ENCODE measurements at regions not wholly inside any gene's neighbourhood (a gene's known extent, or its start where the extent isn't known, plus 50 kb on each side); places are given as distances from the start of the nearest gene placed in this dataset.

DNA sequence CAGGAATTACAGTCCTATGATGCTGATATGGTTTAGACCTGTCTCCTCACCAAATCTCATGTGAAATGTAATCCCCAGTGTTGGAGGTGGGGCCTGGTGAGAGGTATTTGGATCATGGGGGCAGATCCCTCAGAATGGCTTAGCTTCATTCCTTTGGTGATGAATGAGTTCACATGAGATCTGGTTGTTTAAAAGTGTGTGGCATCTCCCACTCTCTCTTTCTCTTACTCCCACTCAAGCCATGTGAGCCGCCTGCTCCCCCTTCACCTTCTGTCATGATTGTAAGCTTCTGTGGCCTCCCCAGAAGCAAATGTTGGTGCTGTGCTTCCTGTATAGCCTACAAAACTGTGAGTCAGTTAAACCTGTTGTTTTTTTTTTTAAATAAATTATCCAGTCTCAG, 89.4 kb upstream of the ARHGAP5 start:
- Mint-ChIP-seq H3K9me3 (peaks cover 9% of the 10 kb centered on the region), H3K27ac (no peak overlapping the region), H3K36me3 (ENCODE audit: low read depth) (no peaks in the 10 kb centered on the region), H3K4me1 (ENCODE audit: low read depth) (no peaks in the 10 kb centered on the region), H3K27me3 (ENCODE audit: low read depth) (peaks cover 8% of the 10 kb centered on the region), H3K4me3 (no peak overlapping the region)
- DNase-seq (ENCODE audit: low spot score): no peak

DNA sequence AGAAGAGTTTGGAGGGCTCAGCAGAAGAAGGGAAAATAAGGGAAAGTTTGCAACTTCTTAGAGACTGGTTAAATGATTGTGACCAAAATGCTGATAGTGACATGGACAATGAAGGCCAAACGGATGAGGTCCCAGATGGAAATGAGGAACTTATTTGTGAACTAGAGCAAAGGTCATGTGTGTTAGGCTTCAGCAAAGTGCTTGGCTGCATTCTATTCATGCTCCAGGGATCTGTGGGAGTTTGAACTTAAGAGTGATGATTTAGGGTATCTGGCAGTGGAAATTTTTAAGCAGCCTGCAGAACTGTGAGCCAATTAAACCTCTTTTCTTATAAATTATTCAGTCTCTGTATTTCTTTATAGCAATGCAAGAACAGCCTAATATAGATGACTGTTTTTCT, 88.9 kb upstream of the ARHGAP5 start:
- H3K4me1 Mint-ChIP-seq (ENCODE audit: low read depth): no peaks in the 10 kb centered on the region
- H3K4me3 Mint-ChIP-seq: no peak overlapping the region
- no peak for DNase-seq (ENCODE audit: low spot score)
- no peak overlapping the region for H3K27ac Mint-ChIP-seq
- H3K9me3 Mint-ChIP-seq: peaks cover 4% of the 10 kb centered on the region
- no peaks in the 10 kb centered on the region for H3K36me3 Mint-ChIP-seq (ENCODE audit: low read depth)
- H3K27me3 Mint-ChIP-seq (ENCODE audit: low read depth): peaks cover 8% of the 10 kb centered on the region

DNA sequence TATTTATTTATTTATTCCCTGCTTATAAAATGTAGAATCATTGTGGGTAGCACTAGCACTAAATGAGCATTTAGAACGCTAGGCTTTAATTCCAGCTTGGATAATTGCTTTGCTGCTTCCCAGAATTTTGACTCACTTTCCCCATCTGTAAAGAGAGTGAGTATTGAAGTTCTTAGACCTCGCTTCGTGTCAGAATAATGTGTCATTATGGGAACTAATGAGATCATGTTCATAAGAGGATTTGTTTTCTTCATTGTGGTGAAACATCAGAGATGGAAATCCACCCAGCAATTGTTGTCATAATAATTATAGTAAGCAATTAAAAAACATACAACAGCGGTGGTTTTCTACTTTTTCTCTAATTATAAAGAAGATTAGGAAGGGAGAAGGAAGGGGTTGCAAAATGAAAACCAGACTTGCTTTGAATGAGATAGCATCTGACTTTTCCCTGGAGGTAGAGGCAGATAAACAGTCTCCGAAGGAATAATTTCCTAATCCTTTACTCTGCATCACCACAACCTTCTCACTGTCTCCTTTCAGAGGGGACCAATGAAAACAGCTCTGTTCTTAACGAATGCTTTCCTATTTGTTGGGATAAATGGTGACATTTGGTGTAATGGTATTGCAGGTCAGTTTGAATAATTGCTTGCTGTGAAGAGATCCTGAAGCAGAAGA, 86.8 kb upstream of the ARHGAP5 start:
- Mint-ChIP-seq H3K4me3 (no peak overlapping the region), H3K27me3 (ENCODE audit: low read depth) (peaks cover 8% of the 10 kb centered on the region), H3K27ac (no peak overlapping the region), H3K36me3 (ENCODE audit: low read depth) (no peaks in the 10 kb centered on the region), H3K4me1 (ENCODE audit: low read depth) (no peaks in the 10 kb centered on the region), H3K9me3 (peaks cover 4% of the 10 kb centered on the region)
- no peak for DNase-seq (ENCODE audit: low spot score)

DNA sequence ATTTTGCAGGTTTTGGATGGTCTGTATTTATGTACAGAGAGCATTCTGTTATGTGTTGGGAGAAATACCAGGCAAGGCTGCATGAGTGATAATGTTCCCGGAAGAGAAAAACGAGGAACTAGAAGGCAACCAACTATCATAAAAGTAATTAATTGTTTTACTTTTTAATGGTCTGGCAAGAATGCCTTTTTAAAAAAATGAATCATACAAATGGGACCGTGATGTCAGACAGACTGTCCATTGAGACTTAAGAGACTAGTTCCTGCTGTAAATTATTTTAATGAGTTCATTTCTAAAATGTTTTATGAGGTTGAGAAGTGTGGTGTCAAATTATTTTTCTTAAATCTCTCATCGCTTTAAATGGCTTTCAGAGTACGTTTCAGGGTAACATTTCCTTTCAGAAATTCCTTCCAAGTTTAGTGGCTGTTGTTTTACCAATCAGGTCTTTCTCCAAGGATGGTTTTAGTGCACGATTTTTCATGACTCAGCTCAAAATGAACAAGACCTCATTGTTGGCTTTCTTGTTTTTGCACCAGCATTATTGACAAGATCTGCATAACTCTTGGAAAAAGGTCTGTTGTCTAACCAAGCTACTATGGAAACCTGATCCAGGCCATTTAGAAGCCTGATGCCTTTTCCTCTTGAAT, 86.1 kb upstream of the ARHGAP5 start:
- H3K27ac Mint-ChIP-seq: no peak overlapping the region
- H3K9me3 Mint-ChIP-seq: no peaks in the 10 kb centered on the region
- peaks cover 8% of the 10 kb centered on the region for H3K27me3 Mint-ChIP-seq (ENCODE audit: low read depth)
- DNase-seq (ENCODE audit: low spot score): no peak
- no peaks in the 10 kb centered on the region for H3K4me1 Mint-ChIP-seq (ENCODE audit: low read depth)
- H3K4me3 Mint-ChIP-seq: no peak overlapping the region
- no peaks in the 10 kb centered on the region for H3K36me3 Mint-ChIP-seq (ENCODE audit: low read depth)

DNA sequence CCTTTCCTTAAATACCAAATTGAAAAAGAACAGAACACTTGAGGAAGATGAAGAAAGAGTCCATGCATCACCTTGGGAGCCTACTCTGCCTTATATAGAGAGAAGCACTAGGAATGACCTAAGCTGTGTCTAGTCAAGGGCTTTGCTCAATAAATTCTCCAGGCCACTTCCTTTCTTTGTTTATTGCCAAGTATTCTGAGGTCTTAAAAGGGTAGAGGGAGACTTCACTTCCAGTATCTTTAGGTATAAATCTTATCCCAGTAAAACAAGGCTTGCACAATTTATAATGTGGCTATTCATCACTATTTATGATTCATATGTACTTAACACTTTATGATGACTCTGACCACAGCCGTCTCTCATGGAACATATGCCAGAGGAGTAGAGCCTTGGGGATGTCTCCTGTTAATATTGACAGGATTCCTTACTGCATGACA, 85.1 kb upstream of the ARHGAP5 start:
- H3K4me1 Mint-ChIP-seq (ENCODE audit: low read depth): no peaks in the 10 kb centered on the region
- no peak for DNase-seq (ENCODE audit: low spot score)

DNA sequence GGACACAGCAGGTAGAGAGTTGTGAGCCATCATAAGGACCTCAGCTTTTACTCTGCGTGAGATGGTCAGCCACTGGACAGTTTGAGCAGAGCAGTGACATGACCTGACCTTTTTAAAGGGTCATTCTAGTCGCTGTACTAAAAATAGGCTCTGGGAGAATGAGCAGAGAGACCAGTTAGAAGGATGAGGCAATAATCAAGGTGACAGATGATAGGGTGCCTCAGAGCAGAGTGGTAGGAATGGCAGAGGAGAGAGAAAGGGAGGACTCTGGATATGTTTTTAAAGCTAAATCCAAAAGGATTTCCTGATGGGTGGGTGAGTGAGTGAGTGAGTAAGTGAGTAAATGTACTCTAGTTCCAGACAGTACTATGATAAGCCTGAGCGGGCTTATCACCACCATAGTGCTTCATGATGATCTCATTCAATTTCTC, 83.6 kb upstream of the ARHGAP5 start:
- Mint-ChIP-seq H3K36me3 (ENCODE audit: low read depth) (no peaks in the 10 kb centered on the region), H3K9me3 (no peaks in the 10 kb centered on the region), H3K27ac (no peak overlapping the region), H3K4me1 (ENCODE audit: low read depth) (no peaks in the 10 kb centered on the region), H3K4me3 (no peak overlapping the region), H3K27me3 (ENCODE audit: low read depth) (peaks cover 5% of the 10 kb centered on the region)
- no peak for DNase-seq (ENCODE audit: low spot score)

More for the DNA sequence above, 85.1 kb upstream of the ARHGAP5 start:
- Mint-ChIP-seq H3K27me3 (ENCODE audit: low read depth) (peaks cover 8% of the 10 kb centered on the region), H3K36me3 (ENCODE audit: low read depth) (no peaks in the 10 kb centered on the region), H3K27ac (no peak overlapping the region), H3K4me3 (no peak overlapping the region), H3K9me3 (no peaks in the 10 kb centered on the region)

DNA sequence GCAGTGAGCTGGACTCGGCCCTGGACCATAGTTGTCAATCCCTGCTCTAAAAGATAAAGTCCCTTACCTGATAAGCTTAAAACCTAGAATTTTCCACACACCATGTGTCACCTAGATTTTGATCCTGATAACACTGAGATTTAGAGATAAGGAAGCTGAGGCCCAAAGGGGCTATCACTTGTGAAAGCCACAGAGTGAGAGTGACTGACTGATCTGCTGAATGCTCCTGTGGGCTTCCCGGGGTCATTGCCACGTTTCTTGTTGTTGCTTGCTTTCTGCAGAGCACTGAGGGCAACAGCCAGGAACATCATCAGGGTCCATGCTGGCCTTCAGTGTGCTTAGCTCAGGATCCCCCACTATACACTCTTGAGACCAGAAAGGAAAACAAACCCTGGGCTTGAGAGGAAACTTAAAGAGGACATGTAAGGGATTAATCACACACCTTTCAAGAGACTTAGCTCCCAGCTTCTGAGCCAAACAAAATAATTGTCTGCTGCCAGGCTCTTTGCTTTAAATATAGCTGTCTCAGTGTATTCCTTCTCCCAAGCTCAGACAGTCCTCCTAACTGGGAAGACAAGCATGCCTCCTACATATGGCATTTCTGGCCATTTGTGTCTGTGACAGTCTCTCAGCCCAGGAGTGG, 82.6 kb upstream of the ARHGAP5 start:
- H3K4me3 Mint-ChIP-seq: no peak overlapping the region
- H3K36me3 Mint-ChIP-seq (ENCODE audit: low read depth): no peaks in the 10 kb centered on the region
- H3K9me3 Mint-ChIP-seq: no peaks in the 10 kb centered on the region
- no peaks in the 10 kb centered on the region for H3K4me1 Mint-ChIP-seq (ENCODE audit: low read depth)
- DNase-seq (ENCODE audit: low spot score): no peak
- H3K27ac Mint-ChIP-seq: no peak overlapping the region
- H3K27me3 Mint-ChIP-seq (ENCODE audit: low read depth): peaks cover 5% of the 10 kb centered on the region

DNA sequence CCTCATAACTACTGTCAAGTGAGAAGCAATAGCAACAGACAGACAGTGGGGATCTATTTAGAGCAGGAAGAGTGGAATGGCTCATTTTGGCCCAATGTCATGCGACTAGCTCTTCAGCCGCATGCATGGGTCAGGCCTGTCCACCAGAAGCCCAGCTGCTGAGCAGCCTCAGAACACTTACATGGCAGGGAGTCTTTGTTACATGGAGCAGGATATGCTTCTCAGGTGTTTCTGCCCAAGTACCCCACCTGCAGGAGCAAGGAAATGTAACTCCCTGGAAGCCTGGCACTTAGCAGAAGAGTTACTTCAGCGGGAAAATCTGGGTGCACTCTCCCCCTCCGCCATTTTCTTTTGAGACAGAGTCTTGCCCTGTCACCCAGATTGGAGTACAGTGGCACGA, 73.5 kb upstream of the ARHGAP5 start:
- no peak overlapping the region for H3K27ac Mint-ChIP-seq
- H3K27me3 Mint-ChIP-seq (ENCODE audit: low read depth): peaks cover 4% of the 10 kb centered on the region
- H3K4me1 Mint-ChIP-seq (ENCODE audit: low read depth): no peaks in the 10 kb centered on the region

DNA sequence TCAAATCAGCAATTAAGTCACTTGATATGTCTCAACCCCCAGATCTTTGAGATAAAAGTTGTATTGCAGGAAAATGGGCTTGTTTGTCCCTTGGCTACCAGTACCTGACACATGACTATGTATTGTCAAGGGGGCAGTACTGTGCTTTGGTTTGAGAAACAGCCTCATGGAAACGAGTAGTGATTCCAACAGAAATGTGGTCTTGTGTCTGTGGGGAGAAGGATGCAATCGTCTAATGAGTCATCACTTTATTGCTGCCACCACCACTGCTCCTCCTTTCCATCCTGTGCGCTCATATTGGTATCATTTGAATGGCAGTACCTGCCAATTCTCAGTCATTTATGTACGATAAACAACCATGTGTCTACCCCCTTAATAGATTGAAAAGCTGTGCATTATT, 72.8 kb upstream of the ARHGAP5 start:
- Mint-ChIP-seq H3K4me1 (ENCODE audit: low read depth) (no peaks in the 10 kb centered on the region), H3K36me3 (ENCODE audit: low read depth) (no peaks in the 10 kb centered on the region), H3K27ac (no peak overlapping the region), H3K27me3 (ENCODE audit: low read depth) (peaks cover 4% of the 10 kb centered on the region), H3K4me3 (no peak overlapping the region), H3K9me3 (no peaks in the 10 kb centered on the region)
- no peak for DNase-seq (ENCODE audit: low spot score)

More for the DNA sequence above, 73.5 kb upstream of the ARHGAP5 start:
- Mint-ChIP-seq H3K36me3 (ENCODE audit: low read depth) (no peaks in the 10 kb centered on the region), H3K4me3 (no peak overlapping the region), H3K9me3 (no peaks in the 10 kb centered on the region)
- DNase-seq (ENCODE audit: low spot score): no peak

DNA sequence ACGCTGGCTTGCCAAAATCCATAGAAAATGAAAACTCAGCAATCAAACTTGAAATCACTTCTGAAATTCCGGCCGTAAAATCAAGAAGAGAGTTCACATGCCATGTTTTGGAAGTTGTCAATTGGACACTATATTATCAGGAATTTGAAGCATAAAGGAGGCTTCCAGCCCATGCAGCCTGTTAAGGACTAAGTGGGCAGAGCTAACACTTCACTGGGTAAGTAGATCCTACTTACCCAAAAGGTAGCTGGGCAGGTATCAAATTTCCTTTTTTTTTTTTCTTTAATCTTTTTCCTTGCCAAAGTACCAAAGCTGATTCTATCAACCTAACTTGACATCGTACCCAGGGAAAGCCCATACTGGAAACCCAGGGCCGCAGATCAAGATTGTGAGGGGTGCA, 71.5 kb upstream of the ARHGAP5 start:
- Mint-ChIP-seq H3K27me3 (ENCODE audit: low read depth) (no peaks in the 10 kb centered on the region), H3K27ac (no peak overlapping the region), H3K9me3 (no peaks in the 10 kb centered on the region), H3K4me1 (ENCODE audit: low read depth) (no peaks in the 10 kb centered on the region), H3K4me3 (no peak overlapping the region), H3K36me3 (ENCODE audit: low read depth) (no peaks in the 10 kb centered on the region)
- DNase-seq (ENCODE audit: low spot score): no peak

DNA sequence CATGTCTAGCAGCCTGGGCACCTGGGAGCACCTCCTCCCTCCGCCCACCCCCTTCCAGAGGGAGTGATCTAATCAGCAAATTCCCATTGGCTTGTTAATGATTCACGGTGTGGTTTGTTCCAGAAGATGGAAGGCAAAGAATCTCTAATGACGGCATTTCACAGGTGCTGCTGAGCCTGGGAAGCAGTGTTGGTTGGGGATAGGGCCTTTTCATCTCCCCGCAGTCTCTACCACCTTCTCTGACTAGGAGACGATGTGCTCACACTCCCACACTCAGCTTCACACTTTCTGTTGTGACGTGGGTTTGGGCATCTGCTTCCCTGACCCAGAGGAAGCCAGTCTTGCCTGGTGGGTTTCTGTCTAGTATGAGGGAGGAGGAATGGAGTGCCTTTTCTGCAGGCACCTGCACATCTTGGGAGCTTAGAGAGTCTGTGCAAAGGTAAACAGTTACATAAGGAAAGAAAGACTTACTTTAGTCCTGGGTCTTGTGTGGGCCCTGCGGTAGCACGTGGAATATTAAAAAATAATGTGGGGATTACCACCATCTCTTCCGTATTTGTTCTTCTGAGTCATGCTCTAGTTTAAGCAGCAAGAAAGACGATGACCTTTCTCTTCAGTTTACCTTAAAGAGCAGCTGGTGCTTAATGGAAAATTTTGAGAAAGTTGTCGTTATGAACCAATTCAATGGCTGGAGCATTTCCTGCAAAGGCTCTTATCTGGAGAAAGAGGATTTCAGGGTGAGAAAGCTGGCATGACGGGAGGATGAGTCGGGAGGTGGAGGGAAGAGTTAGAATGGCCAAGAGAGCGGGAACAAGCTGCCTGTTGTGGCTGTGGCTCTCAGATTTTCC, 70.6 kb upstream of the ARHGAP5 start:
- Mint-ChIP-seq H3K27ac (no peak overlapping the region), H3K9me3 (no peaks in the 10 kb centered on the region), H3K4me3 (no peak overlapping the region), H3K27me3 (ENCODE audit: low read depth) (no peaks in the 10 kb centered on the region), H3K36me3 (ENCODE audit: low read depth) (no peaks in the 10 kb centered on the region), H3K4me1 (ENCODE audit: low read depth) (no peaks in the 10 kb centered on the region)
- no peak for DNase-seq (ENCODE audit: low spot score)

DNA sequence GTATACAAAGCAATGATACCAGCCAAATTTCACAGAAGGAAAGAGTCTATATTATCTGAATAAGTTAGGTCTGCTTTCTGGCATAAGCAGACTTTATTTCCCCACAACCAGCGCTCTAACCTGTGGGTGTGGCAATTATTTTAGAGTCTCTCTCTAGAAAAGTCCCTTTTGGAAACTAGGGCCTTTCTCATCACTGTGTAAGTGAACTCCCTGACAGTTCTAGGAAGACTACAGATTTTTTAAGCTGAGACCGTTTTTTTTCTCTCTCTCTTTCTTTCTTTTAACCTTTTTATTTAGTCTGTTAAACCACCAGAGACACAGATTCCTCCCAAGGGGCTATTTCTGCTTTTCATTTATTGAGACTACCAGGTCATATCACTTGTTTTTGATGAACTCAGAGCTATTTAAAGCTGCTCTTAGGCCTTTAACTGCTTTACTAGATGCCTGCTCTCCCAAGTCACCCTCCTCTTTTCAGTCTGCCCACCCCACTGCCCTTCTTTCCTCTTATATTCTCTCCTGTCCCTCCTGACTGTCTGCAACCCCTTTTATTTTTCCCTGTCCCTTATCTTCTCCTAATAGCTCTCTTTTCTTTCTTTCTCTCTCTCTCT, 69.2 kb upstream of the ARHGAP5 start:
- no peaks in the 10 kb centered on the region for H3K4me1 Mint-ChIP-seq (ENCODE audit: low read depth)
- H3K36me3 Mint-ChIP-seq (ENCODE audit: low read depth): no peaks in the 10 kb centered on the region
- no peak overlapping the region for H3K4me3 Mint-ChIP-seq
- no peaks in the 10 kb centered on the region for H3K9me3 Mint-ChIP-seq
- H3K27ac Mint-ChIP-seq: no peak overlapping the region
- DNase-seq (ENCODE audit: low spot score): no peak
- H3K27me3 Mint-ChIP-seq (ENCODE audit: low read depth): no peaks in the 10 kb centered on the region

DNA sequence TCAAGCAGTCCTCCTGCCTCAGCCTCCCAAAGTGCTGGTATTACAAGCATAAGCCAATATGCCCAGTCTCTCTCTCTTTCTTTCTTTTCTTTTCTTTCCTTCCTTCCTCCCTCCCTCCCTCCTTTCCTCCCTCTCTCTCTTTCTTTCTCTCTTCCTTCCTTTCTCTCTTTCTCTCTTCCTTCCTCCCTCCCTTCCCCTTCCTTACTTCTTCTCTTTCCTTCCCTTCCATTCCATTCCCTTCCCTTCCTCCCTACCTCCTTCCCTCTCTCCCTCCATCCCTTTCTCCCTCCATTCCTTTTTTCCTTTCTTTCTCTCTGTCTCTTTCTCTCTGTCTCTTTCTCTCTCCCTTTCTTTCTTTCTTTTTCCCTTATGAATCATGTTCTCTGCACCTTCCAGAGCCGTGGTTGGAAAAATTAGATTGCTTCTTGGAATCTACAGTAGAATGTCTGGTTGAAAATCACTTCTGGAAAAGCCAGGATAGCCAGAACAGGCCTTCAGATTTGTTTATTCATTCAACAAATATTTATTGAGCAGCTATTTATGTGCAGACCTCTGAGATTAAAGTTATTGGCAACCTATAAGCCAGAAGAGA, 68.4 kb upstream of the ARHGAP5 start:
- H3K9me3 Mint-ChIP-seq: no peaks in the 10 kb centered on the region
- no peaks in the 10 kb centered on the region for H3K27me3 Mint-ChIP-seq (ENCODE audit: low read depth)
- DNase-seq (ENCODE audit: low spot score): no peak
- no peaks in the 10 kb centered on the region for H3K4me1 Mint-ChIP-seq (ENCODE audit: low read depth)
- no peak overlapping the region for H3K27ac Mint-ChIP-seq
- no peak overlapping the region for H3K4me3 Mint-ChIP-seq
- H3K36me3 Mint-ChIP-seq (ENCODE audit: low read depth): no peaks in the 10 kb centered on the region
